Fibroblast of lung (primary cell): ENCODE measurements at regions not wholly inside any gene's neighbourhood (a gene's known extent, or its start where the extent isn't known, plus 50 kb on each side); places are given as distances from the start of the nearest gene placed in this dataset.

Source experiments
- EZH2 ChIP-seq: IDR thresholded peaks from 2 replicates; pipeline ENCODE4 v1.5.1; 2012; ENCODE audit warnings: low read length, control low read depth, mild to moderate bottlenecking; ENCODE audit errors: missing control alignments
- TF ChIP-seq, protein P1 (sequence below), 2 donors: IDR thresholded peaks in 1 of 2; conservative IDR thresholded peaks in 1 of 2; 1 replicate in 1 of 2; 2 replicates in 1 of 2; pipeline ENCODE4 v1.5.1; 2011 to 2012; ENCODE audit warnings: low read length in 2 of 2, control low read depth in 1 of 2, inconsistent platforms in 1 of 2, low read depth in 1 of 2, mild to moderate bottlenecking in 1 of 2

- TF ChIP-seq, protein P1, sequence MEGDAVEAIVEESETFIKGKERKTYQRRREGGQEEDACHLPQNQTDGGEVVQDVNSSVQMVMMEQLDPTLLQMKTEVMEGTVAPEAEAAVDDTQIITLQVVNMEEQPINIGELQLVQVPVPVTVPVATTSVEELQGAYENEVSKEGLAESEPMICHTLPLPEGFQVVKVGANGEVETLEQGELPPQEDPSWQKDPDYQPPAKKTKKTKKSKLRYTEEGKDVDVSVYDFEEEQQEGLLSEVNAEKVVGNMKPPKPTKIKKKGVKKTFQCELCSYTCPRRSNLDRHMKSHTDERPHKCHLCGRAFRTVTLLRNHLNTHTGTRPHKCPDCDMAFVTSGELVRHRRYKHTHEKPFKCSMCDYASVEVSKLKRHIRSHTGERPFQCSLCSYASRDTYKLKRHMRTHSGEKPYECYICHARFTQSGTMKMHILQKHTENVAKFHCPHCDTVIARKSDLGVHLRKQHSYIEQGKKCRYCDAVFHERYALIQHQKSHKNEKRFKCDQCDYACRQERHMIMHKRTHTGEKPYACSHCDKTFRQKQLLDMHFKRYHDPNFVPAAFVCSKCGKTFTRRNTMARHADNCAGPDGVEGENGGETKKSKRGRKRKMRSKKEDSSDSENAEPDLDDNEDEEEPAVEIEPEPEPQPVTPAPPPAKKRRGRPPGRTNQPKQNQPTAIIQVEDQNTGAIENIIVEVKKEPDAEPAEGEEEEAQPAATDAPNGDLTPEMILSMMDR (conservative IDR thresholded peaks at IDR 0.05 in 1 of 2, IDR thresholded peaks at IDR 0.05 in 1 of 2; ENCODE audit: low read depth in 1 of 2, low read length in 2 of 2) = no peak
- TF ChIP-seq EZH2 = no peak
Observed at GRCh38 chr5:68007451-68007850, 208.1 kb upstream of the PIK3R1 start.
